A549 (cell line): ENCODE measurements at regions not wholly inside any gene's neighbourhood (a gene's known extent, or its start where the extent isn't known, plus 50 kb on each side); places are given as distances from the start of the nearest gene placed in this dataset.

Source experiments
- BCL3 ChIP-seq: fragments of >200 bp; sonication (Bioruptor Twin); formaldehyde crosslinking; IDR thresholded peaks from 3 replicates; pipeline ENCODE4 v1.6.1; 2016
- JUNB ChIP-seq: fragments of >200 bp; sonication (Bioruptor Twin); formaldehyde crosslinking; IDR thresholded peaks from 2 replicates; pipeline ENCODE4 v1.6.1; 2016
- MAFK ChIP-seq: fragments of 450-650 bp; IDR thresholded peaks from 2 replicates; pipeline ENCODE4 v1.6.1; 2014; ENCODE audit not compliant: partially characterized antibody
- MYC ChIP-seq: IDR thresholded peaks from 2 replicates; pipeline ENCODE4 v1.6.1; 2012; ENCODE audit warnings: mild to moderate bottlenecking, inconsistent platforms, low read length, improper control_type of control experiment, borderline replicate concordance
- POLR2A ChIP-seq: IDR thresholded peaks from 2 replicates; pipeline ENCODE4 v1.6.1; 2012; ENCODE audit warnings: mild to moderate bottlenecking, low read length
- POLR2AphosphoS2 ChIP-seq: conservative IDR thresholded peaks from 2 replicates; pipeline ENCODE4 v1.6.1; 2012; ENCODE audit warnings: low read length, improper control_type of control experiment, inconsistent platforms

- TF ChIP-seq BCL3 (no peak), POLR2A (no peak), MYC (no peak), JUNB (no peak), MAFK (no peak), POLR2AphosphoS2 (no peak)
Observed at GRCh38 chr5:166356096-166356495, 1935.3 kb upstream of the WWC1 start.
